RPMI7951 (cell line): ENCODE measurements at regions not wholly inside any gene's neighbourhood (a gene's known extent, or its start where the extent isn't known, plus 50 kb on each side); places are given as distances from the start of the nearest gene placed in this dataset.
"Not testable (repeated sequence)": the region's sequence is repeated elsewhere in the genome, so short reads cannot be mapped to it uniquely, and the experiment has no call there.

Experiments used
- DNase-seq: peaks from one replicate; pipeline ENCODE4 v3.0.0-alpha.2; 2012; ENCODE audit warnings: low read depth

DNA sequence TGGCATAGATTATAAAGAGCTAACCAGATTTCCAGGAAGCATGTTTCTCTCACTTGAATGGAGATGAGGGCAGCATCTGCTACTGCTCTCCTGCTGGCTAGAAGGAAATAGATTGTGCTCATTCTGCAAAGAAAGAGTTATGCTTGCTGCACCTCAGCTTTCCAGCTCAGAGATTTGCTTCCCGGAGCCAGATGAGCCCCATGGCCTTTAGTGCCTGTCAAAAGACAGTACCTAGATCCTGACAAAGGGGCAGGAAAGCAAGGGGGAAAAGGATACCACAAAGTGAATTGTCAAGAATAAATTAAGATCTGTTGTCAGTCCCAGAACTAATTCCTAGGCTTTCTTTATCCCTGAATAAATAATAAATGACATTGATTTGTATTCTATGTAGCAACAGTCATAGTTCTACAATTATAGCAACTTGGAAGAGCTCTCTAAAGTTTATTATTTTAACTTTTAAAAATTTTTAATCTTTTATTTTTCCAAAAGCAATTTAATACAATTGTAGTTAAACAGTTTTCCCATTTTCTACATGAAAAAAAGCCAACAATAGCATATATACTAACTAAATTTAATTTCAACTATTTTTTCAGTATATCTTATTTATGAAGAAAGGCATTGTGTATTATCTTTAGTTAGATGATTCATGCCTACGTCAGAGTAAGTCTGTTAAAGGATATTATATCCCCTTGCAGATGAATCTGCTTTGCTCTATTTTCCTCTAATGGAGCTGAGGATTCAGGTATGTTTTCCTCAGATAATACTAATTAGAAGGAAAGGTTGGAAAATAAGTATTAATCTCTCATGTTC lies 306.1 kb upstream of the DDI1 start:
- no peak for DNase-seq

DNA sequence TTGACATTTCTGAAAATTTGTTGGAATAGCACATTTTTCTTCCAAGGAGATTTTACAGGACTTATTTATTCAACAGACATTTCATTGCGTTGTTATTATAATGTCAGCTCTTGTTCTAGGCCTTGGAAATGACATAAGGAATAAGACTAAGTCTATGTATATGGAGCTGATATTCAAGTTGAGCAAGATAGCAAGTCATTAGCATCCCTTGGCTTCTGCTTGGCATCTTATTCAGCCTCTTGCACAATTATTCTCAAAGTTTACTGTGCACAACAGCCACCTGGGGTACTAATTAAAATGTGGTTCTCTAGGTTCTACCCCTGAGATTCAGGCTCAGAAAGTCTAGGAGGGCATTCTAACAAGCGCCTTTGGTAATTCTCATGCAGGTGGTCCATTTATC lies 304.8 kb upstream of the DDI1 start:
- no peak for DNase-seq

GRCh38 chr11:103733889-103734288 lies 302.6 kb upstream of the DDI1 start:
- DNase-seq: no peak

GRCh38 chr11:103735497-103736032 lies 300.9 kb upstream of the DDI1 start:
- no peak for DNase-seq

- no peak for DNase-seq
These were observed 300.0 kb upstream of the DDI1 start for GRCh38 chr11:103736315-103737036.

- DNase-seq: no peak
These were observed 299.3 kb upstream of the DDI1 start for GRCh38 chr11:103737037-103737622.

DNA sequence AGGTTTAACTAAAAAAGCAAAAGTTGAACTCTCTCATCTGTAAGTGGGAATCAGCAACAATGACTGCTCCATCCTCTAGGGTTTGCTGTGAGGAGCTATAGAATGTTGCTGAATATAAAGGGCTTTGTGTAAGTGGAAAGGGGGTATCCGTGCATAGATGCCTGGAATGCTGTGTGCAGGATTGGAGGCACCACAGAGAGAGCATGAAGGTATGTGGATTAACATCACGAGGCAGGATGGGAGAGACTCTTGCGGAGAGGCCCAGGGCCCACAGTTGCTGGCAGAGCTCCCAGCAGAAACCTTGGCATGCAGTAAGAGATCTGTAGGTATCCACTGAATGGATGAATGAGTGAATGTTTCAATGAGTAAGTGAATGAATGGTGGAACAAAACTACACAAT lies 298.7 kb upstream of the DDI1 start:
- DNase-seq: no peak

GRCh38 chr11:103739074-103739796 lies 297.2 kb upstream of the DDI1 start:
- DNase-seq: not testable (repeated sequence)

DNA sequence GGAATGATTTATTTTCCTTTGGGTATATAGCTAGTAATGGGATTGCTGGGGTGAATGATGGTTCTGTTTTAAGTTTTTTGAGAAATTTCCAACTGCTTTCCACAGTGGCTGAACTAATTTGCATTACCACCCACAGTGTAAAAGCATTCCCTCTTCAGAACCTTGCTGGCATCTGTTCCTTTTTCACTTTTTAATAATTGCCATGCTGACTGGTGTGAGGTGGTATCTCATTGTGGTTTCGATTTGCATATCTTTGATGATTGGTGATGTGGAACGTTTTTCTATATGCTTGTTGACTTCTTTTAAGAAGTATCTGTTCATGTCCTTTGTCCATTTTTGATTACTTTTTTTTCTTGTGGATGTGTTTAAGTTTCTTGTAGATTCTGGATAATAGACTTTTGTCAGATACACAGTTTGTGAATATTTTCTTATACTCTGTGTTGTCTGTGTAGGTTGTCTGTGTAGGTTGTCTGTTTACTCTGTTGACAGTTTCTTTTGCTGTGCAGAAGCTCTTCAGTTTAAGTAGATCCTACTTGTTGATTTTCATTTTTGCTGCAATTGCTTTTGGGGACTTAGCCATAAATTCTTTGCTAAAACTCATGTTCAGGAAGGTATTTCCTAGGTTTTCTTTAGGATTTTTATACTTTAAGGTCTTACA lies 291.8 kb upstream of the DDI1 start:
- no peak for DNase-seq

- no peak for DNase-seq
These were observed 287.3 kb upstream of the DDI1 start for GRCh38 chr11:103749158-103749557.

GRCh38 chr11:103768816-103769215 lies 267.6 kb upstream of the DDI1 start:
- DNase-seq: no peak

- no peak for DNase-seq
These were observed 263.4 kb upstream of the DDI1 start for GRCh38 chr11:103773059-103773458.

DNA sequence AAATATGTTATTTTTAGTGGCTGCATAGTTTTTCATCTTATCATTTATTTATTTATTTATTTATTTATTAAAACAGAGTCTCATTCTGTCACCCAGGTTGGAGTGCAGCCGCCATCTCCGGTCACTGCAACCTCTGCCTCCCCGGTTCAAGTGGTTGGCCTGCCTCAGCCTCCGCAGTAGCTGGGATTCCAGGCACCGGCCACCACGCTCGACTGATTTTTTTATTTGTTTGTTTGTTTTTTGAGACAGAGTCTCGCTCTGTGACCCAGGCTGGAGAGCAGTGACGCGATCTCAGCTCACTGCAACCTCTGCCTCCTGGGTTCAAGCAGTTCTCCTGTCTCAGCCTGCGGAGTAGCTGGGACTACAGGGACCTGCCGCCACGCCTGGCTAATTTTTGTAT lies 262.9 kb upstream of the DDI1 start:
- DNase-seq: no peak

GRCh38 chr11:103779054-103779453 lies 257.4 kb upstream of the DDI1 start:
- DNase-seq: no peak

DNA sequence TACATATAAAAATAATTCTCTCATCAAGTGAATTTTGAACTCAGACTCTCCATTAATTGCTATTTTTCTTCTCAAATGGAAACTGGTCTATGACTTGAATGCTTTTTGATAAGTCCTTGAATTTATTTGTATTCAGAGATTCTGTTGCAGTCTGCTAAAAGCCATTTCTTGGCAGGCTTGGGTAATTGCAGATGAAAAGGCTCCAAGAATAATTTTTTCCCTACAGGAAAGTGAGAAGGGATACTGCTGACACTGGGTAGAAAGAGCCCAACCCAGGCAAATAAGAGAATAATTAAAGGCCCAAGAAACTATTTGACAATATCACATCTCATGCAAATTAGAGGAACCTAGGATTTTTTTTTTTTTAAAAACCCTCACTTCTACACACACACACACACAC lies 246.5 kb upstream of the DDI1 start:
- no peak for DNase-seq

GRCh38 chr11:103792981-103793468 lies 243.4 kb upstream of the DDI1 start:
- no peak for DNase-seq

DNA sequence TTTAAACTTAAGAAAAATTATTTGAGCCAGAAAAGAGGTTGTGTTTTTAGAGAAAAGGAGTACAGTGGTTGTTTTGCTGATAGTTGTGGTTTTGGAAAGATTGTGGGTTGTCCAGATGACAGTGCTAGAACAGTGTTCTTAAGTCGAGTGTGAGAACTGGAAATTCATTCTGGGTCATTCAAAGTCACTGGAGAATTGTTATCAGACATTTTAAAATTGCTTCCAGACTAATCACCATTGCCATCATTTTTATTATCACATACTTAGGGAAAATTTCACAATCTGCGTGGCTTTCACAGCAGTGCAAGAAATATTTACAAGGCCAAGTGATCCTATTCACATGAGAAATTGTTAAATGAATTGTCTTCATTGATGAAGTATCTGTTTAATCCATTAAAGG lies 242.2 kb upstream of the DDI1 start:
- DNase-seq: no peak

DNA sequence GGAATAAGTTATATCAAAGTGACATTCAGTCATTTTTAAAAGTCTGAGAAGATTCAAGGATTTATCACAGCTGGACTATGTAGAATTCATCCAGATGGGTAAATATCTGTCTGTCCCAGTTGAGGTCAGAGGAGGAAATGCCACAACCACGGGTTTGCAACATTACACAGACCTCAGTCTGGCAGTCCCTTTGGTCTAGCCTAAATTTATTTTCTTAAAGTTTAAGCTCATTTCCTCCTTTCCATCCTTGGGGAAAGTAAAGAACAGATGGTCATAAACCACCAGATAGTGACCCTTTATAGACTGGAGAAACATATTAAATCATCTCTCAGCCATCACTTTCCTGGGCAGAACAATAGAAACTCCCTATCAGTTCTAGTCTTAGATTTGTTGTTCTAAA lies 238.4 kb upstream of the DDI1 start:
- DNase-seq: peak; percentile 8

- no peak for DNase-seq
These were observed 238.0 kb upstream of the DDI1 start for GRCh38 chr11:103798446-103798845.

- DNase-seq: no peak
These were observed 235.9 kb upstream of the DDI1 start for GRCh38 chr11:103800406-103801114.

DNA sequence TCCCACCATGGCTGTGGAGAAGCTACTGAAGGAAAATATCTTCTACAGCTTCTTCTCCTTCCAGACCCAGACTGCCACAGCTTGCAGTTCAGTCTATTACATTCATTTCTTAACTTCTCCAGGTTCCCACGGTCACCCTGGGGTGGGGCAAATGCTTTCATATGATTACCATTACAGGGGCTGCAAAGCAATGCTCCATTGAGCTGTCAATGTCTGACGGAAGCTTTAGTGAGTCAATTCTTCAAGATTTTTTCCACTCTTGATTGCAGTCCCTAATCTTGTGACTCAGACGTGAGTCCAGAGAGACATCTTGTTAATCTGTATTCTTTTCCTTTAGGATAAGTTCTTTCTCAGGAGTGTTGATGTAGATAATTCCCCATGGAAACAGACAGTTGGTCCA lies 233.4 kb upstream of the DDI1 start:
- no peak for DNase-seq
